Loucy (cell line): ENCODE measurements at regions not wholly inside any gene's neighbourhood (a gene's known extent, or its start where the extent isn't known, plus 50 kb on each side); places are given as distances from the start of the nearest gene placed in this dataset.

Source experiments
- H2AFZ ChIP-seq: fragments of 200-600 bp; sonication (generic); 2 replicates; pipeline ENCODE4 v1.6.0; 2016; ENCODE audit warnings: antibody characterized with exemption, mild to moderate bottlenecking, low read length, moderate library complexity
- H3F3A ChIP-seq: fragments of 200-600 bp; 2 replicates; pipeline ENCODE4 v1.6.0; 2016; ENCODE audit warnings: antibody characterized with exemption, low read depth, mild to moderate bottlenecking
- H3K27me3 ChIP-seq: fragments of 200-600 bp; sonication (generic); 2 replicates; pipeline ENCODE4 v1.6.1; 2014; ENCODE audit warnings: low read length, mild to moderate bottlenecking; ENCODE audit not compliant: insufficient read depth, poor library complexity, severe bottlenecking
- H3K36me3 ChIP-seq: fragments of 200-600 bp; sonication (generic); 2 replicates; pipeline ENCODE4 v1.6.1; 2016; ENCODE audit warnings: low read length; ENCODE audit not compliant: insufficient read depth
- H3K4me1 ChIP-seq: fragments of 200-600 bp; sonication (generic); 2 replicates; pipeline ENCODE4 v1.5.1; 2014; ENCODE audit warnings: low read length, mild to moderate bottlenecking; ENCODE audit not compliant: insufficient read depth, poor library complexity, severe bottlenecking
- H3K4me2 ChIP-seq: fragments of 200-600 bp; sonication (generic); 2 replicates; pipeline ENCODE4 v1.6.0; 2014; ENCODE audit warnings: antibody characterized with exemption, low read length, low read depth, mild to moderate bottlenecking; ENCODE audit not compliant: poor library complexity, severe bottlenecking
- H3K4me3 ChIP-seq: fragments of 200-600 bp; sonication (generic); 2 replicates; pipeline ENCODE4 v1.5.1; 2014; ENCODE audit warnings: low read length, mild to moderate bottlenecking, mixed read lengths; ENCODE audit not compliant: poor library complexity, severe bottlenecking
- H3K79me2 ChIP-seq: fragments of 200-600 bp; sonication (generic); 2 replicates; pipeline ENCODE4 v1.6.1; 2014; ENCODE audit warnings: low read length; ENCODE audit not compliant: insufficient read depth
- H3K9ac ChIP-seq: fragments of 200-600 bp; sonication (generic); 2 replicates; pipeline ENCODE4 v1.6.0; 2014; ENCODE audit warnings: mild to moderate bottlenecking, low read depth, low read length, moderate library complexity; ENCODE audit not compliant: poor library complexity, severe bottlenecking
- H3K9me2 ChIP-seq: fragments of 200-600 bp; sonication (generic); replicated peaks from 2 replicates; pipeline ENCODE4 v1.6.1; 2016; ENCODE audit warnings: low read depth, low read length, mixed read lengths
- H3K9me3 ChIP-seq: fragments of 200-600 bp; sonication (generic); 2 replicates; pipeline ENCODE4 v1.6.1; 2014; ENCODE audit warnings: mild to moderate bottlenecking, antibody characterized with exemption, low read length, low read depth; ENCODE audit not compliant: insufficient read depth
- H4K20me1 ChIP-seq: fragments of 200-600 bp; sonication (generic); 2 replicates; pipeline ENCODE4 v1.6.0; 2014; ENCODE audit warnings: antibody characterized with exemption, low read length, mild to moderate bottlenecking; ENCODE audit not compliant: insufficient read depth, poor library complexity, severe bottlenecking
- CTCF ChIP-seq: fragments of 200-600 bp; sonication (generic); conservative IDR thresholded peaks from 2 replicates; pipeline ENCODE4 v1.5.1; 2014; ENCODE audit warnings: mild to moderate bottlenecking, antibody characterized with exemption, low read length
- EZH2phosphoT487 ChIP-seq: fragments of 200-600 bp; IDR thresholded peaks from 2 replicates; pipeline ENCODE4 v1.6.1; 2018; ENCODE audit warnings: antibody characterized with exemption, mild to moderate bottlenecking, moderate library complexity, borderline replicate concordance

DNA sequence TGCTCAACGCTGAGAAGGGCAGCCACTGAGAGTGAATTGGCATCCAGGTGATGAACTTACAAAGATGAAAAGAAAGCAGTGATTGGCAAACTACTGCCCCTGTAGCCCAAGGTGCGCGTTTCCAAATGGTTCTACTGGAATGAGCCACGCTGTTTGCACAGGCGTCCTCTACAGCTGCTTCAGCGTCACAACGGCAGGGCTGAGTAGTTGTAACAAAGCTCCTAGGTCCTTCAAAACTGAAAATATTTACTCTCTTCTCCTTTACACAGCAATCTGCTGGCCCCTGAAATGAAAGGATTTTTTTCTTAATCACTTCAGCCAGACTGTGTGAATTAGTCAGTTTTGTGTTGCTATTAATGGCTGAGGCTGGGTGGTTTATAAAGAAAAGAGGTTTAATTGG is 107.2 kb upstream of the FOXF1 start:
- no peak overlapping the region for H3K4me2 ChIP-seq
- H3K79me2 ChIP-seq = no peaks in the 10 kb centered on the region
- H3K9me3 ChIP-seq = peaks cover 3% of the 10 kb centered on the region; the same call in 1 of the 2 replicates
- H3K4me1 ChIP-seq = no peaks in the 10 kb centered on the region
- no peak overlapping the region for H3K4me3 ChIP-seq
- no peak for TF ChIP-seq EZH2phosphoT487
- no peak for TF ChIP-seq CTCF
- H3F3A ChIP-seq = no peaks in the 10 kb centered on the region
- H3K9ac ChIP-seq = no peak overlapping the region
- H4K20me1 ChIP-seq = no peaks in the 10 kb centered on the region
- no peak overlapping the region for H2AFZ ChIP-seq
- no peaks in the 10 kb centered on the region for H3K9me2 ChIP-seq
- no peaks in the 10 kb centered on the region for H3K36me3 ChIP-seq
- no peaks in the 10 kb centered on the region for H3K27me3 ChIP-seq

DNA sequence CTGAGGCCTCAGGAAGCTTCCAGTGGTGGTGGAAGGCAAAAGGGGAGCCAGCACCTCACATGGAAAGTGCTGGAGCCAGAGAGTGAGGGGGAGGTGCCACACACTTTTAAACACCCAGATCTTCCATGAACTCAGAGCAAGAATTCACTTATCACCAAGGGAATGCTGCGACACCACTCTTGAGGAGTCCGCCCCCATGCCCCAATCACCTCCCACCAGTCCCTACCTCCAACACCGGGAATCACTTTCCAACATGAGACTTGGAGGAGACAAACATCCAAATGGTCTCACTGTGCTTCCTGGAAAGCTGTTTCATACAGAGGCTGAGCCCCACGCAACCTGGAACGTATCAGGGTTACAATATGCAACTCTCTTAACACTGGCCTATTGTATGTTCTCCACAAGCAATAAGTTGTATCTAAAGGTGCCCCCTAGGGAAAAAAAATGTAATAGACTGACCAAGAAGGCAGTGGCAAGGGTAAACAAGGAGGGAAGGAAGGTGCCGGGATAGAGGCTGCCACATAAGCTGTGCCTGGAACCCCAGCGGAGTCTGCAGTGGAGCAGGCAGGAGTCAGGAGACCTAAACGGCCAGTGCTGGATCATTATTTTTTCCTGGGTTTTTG is 106.7 kb upstream of the FOXF1 start:
- no peaks in the 10 kb centered on the region for H3K79me2 ChIP-seq
- TF ChIP-seq EZH2phosphoT487 = no peak
- no peak for TF ChIP-seq CTCF
- H3K27me3 ChIP-seq = no peaks in the 10 kb centered on the region
- no peak overlapping the region for H3K9ac ChIP-seq
- no peaks in the 10 kb centered on the region for H3F3A ChIP-seq
- H3K4me3 ChIP-seq = no peak overlapping the region
- H4K20me1 ChIP-seq = no peaks in the 10 kb centered on the region
- no peaks in the 10 kb centered on the region for H3K36me3 ChIP-seq
- H3K9me2 ChIP-seq = no peaks in the 10 kb centered on the region
- H3K4me1 ChIP-seq = no peaks in the 10 kb centered on the region
- H3K9me3 ChIP-seq = peaks cover 3% of the 10 kb centered on the region; the same call in 1 of the 2 replicates
- H3K4me2 ChIP-seq = no peak overlapping the region
- no peak overlapping the region for H2AFZ ChIP-seq

DNA sequence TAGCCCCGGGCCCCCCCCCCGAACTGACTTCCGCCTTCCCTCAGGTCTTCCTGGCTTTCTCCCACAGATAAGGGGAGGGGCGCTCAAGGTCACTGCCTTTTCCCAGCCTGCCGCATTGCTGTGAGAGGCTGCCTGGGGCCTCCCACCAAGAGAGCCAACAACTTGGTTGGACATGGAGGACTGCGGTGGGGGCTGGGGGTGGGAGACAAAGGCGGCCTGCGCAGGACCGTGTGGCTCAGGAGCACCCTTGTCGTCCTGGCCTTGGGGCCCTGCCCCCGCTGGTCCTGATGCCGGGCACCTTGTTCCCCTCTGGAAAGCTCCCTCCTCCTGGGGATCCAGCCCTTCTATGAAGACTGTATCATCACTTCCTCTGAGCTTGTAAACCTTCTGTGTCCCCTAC is 105.6 kb upstream of the FOXF1 start:
- Histone ChIP-seq H2AFZ (no peak overlapping the region), H3K4me1 (no peaks in the 10 kb centered on the region), H3F3A (no peaks in the 10 kb centered on the region), H3K27me3 (no peaks in the 10 kb centered on the region), H3K4me3 (no peak overlapping the region), H3K9me2 (no peaks in the 10 kb centered on the region), H3K36me3 (no peaks in the 10 kb centered on the region), H4K20me1 (no peaks in the 10 kb centered on the region), H3K9ac (no peak overlapping the region), H3K9me3 (peaks cover 3% of the 10 kb centered on the region; the same call in 1 of the 2 replicates), H3K79me2 (no peaks in the 10 kb centered on the region), H3K4me2 (no peak overlapping the region)
- TF ChIP-seq EZH2phosphoT487 (no peak), CTCF (no peak)
